Heart left ventricle (tissue), 13 donors: ENCODE measurements at regions not wholly inside any gene's neighbourhood (a gene's known extent, or its start where the extent isn't known, plus 50 kb on each side); places are given as distances from the start of the nearest gene placed in this dataset.

ENCODE experiments used
- POLR2A ChIP-seq, 2 donors: fragments of 450-650 bp; IDR thresholded peaks; one replicate each; pipeline ENCODE4 v1.6.1; 2017; ENCODE audit warnings: antibody characterized with exemption in 2 of 2, mild to moderate bottlenecking in 2 of 2, moderate library complexity in 2 of 2
- TF ChIP-seq, protein P1 (sequence below), 12 donors: fragments of 200-600 bp; sonication (generic) in 4 of 12; IDR thresholded peaks; one replicate each; pipeline versions ENCODE4 v1.5.0 to v1.8.0; 2018 to 2022; ENCODE audit warnings: antibody characterized with exemption in 12 of 12, mild to moderate bottlenecking in 5 of 12
- donor health status: ischemic (EF 13 %, LVEDD 7.1; RV severe dilation, severe dysfunction).
- donor health status: DM: no; HTN: yes; CAD: no.
- donor health status: DM: no; HTN: no; CAD: no.
- donor health status: ischemic (EF 25% LVEDD 6.9; RV normal size, moderate dysfunction).
- donor health status: ischemic (EF 25% LVEDD 5.7; RV mildly dilated, moderate dysfunction).
- donor health status: ischemic (EF 35%, LVEDD 5.7; RV mildly dilated, moderate dysfunction).
- donor health status: nonischemic (EF 11% LVEDD 7.7; RV severe dilation, severe dysfunction).
- donor health status: DM: yes; HTN: yes; CAD: no.
- donor health status: PGD.
- donor health status: ischemic (EF 29% LVEDD 5.4; RV normal size, mild dysfunction).
- donor health status: nonischemic (EF 23%, LVEDD 6.1; RV moderate dilation, normal function).

- TF ChIP-seq, protein P1, sequence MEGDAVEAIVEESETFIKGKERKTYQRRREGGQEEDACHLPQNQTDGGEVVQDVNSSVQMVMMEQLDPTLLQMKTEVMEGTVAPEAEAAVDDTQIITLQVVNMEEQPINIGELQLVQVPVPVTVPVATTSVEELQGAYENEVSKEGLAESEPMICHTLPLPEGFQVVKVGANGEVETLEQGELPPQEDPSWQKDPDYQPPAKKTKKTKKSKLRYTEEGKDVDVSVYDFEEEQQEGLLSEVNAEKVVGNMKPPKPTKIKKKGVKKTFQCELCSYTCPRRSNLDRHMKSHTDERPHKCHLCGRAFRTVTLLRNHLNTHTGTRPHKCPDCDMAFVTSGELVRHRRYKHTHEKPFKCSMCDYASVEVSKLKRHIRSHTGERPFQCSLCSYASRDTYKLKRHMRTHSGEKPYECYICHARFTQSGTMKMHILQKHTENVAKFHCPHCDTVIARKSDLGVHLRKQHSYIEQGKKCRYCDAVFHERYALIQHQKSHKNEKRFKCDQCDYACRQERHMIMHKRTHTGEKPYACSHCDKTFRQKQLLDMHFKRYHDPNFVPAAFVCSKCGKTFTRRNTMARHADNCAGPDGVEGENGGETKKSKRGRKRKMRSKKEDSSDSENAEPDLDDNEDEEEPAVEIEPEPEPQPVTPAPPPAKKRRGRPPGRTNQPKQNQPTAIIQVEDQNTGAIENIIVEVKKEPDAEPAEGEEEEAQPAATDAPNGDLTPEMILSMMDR (IDR thresholded peaks at IDR 0.05) = no peak
- no peak for TF ChIP-seq POLR2A (IDR thresholded peaks at IDR 0.05)
Measured at GRCh38 chr12:42957136-42957535, 367.6 kb upstream of the PRICKLE1 start.
